ENCODE measurements at regions not wholly inside any gene's neighbourhood (a gene's known extent, or its start where the extent isn't known, plus 50 kb on each side); places are given as distances from the start of the nearest gene placed in this dataset.

DNA sequence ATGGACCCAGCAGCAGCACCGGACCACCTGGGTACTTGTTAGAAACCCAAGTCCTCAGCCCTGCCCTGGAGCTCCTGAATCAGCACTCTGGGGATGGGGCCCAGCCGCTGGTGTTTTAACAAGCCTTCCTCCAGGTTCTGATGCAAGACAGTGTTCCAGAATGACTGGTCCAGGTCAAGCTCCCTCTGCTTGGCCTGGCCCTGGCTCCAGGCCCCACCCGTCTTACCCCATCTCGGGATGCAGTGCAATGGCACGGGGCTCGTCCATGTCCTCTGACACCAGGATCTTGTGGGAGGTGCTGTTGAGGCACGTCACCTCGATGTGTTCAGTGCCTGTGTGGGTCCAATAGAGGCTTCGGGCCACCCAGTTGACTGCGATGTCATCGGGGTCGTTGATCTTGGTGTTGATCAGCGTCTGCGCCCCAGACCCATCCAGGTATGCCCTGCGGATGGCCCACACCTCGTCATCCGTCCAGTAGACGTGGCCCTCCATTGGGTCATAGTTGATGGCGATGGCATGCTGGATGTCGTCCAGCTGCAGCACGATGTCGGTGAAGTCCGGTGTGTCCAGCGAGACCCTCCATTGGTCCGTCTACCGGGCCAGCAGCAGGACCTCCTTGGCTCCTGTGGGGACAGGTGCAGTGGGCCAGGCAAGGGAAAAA lies 140.3 kb downstream of the CRYBB2 start (continued):
- TF ChIP-seq SMC3 (conservative IDR thresholded peaks at IDR 0.05; ENCODE audit: poor library complexity) (no peak), TAF1 (IDR thresholded peaks at IDR 0.05; ENCODE audit: low read depth) (no peak), EP300 (conservative IDR thresholded peaks at IDR 0.05; ENCODE audit: poor library complexity, severe bottlenecking) (no peak), MXI1 (conservative IDR thresholded peaks at IDR 0.05; ENCODE audit: poor library complexity, severe bottlenecking) (no peak)

- Histone ChIP-seq H3K9me2 (ENCODE audit: insufficient read depth, low read length) (no peaks in the 10 kb centered on the region), H3F3A (ENCODE audit: insufficient read depth, low read length, poor library complexity, severe bottlenecking) (no peaks in the 10 kb centered on the region), H3K27me3 (ENCODE audit: insufficient read depth, low read depth, low read length) (no peaks in the 10 kb centered on the region), H3K4me2 (ENCODE audit: low read length) (no peak overlapping the region), H3K36me3 (ENCODE audit: insufficient read depth, low read length) (no peaks in the 10 kb centered on the region), H3K4me3 (ENCODE audit: low read length) (no peak overlapping the region), H3K27ac (ENCODE audit: low read length) (no peak overlapping the region), H4K20me1 (ENCODE audit: insufficient read depth) (no peaks in the 10 kb centered on the region), H2AFZ (ENCODE audit: low read depth, low read length) (no peak overlapping the region), H3K9ac (ENCODE audit: low read length) (no peak overlapping the region), H3K9me3 (ENCODE audit: low read length) (no peaks in the 10 kb centered on the region), H3K79me2 (replicated peaks; ENCODE audit: insufficient read depth, low read length) (no peaks in the 10 kb centered on the region)
- TF ChIP-seq TAF1 (IDR thresholded peaks at IDR 0.05; ENCODE audit: low read depth) (no peak), MXI1 (conservative IDR thresholded peaks at IDR 0.05; ENCODE audit: poor library complexity, severe bottlenecking) (no peak), EZH2 (IDR thresholded peaks at IDR 0.05; ENCODE audit: borderline replicate concordance, insufficient read depth, low read length, poor library complexity, severe bottlenecking) (no peak), SMC3 (conservative IDR thresholded peaks at IDR 0.05; ENCODE audit: poor library complexity) (no peak), RAD21 (conservative IDR thresholded peaks at IDR 0.05) (no peak), REST (IDR thresholded peaks at IDR 0.05; ENCODE audit: borderline replicate concordance) (no peak), EP300 (conservative IDR thresholded peaks at IDR 0.05; ENCODE audit: poor library complexity, severe bottlenecking) (no peak), POLR2AphosphoS5 (IDR thresholded peaks at IDR 0.05) (no peak)
- TF ChIP-seq, protein P1, sequence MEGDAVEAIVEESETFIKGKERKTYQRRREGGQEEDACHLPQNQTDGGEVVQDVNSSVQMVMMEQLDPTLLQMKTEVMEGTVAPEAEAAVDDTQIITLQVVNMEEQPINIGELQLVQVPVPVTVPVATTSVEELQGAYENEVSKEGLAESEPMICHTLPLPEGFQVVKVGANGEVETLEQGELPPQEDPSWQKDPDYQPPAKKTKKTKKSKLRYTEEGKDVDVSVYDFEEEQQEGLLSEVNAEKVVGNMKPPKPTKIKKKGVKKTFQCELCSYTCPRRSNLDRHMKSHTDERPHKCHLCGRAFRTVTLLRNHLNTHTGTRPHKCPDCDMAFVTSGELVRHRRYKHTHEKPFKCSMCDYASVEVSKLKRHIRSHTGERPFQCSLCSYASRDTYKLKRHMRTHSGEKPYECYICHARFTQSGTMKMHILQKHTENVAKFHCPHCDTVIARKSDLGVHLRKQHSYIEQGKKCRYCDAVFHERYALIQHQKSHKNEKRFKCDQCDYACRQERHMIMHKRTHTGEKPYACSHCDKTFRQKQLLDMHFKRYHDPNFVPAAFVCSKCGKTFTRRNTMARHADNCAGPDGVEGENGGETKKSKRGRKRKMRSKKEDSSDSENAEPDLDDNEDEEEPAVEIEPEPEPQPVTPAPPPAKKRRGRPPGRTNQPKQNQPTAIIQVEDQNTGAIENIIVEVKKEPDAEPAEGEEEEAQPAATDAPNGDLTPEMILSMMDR (IDR thresholded peaks at IDR 0.05; ENCODE audit: poor library complexity, severe bottlenecking), result no peak
Measured at GRCh38 chr22:25360411-25360810, 141.0 kb downstream of the CRYBB2 start.

GRCh38 chr22:25360891-25361645 lies 141.6 kb downstream of the CRYBB2 start:
- Histone ChIP-seq H3K9me2 (ENCODE audit: insufficient read depth, low read length) (no peaks in the 10 kb centered on the region), H3K9me3 (ENCODE audit: low read length) (no peaks in the 10 kb centered on the region), H3K4me3 (ENCODE audit: low read length) (no peak overlapping the region), H3K79me2 (replicated peaks; ENCODE audit: insufficient read depth, low read length) (no peaks in the 10 kb centered on the region), H3K27me3 (ENCODE audit: insufficient read depth, low read depth, low read length) (no peaks in the 10 kb centered on the region), H3K4me2 (ENCODE audit: low read length) (no peak overlapping the region), H3F3A (ENCODE audit: insufficient read depth, low read length, poor library complexity, severe bottlenecking) (no peaks in the 10 kb centered on the region), H2AFZ (ENCODE audit: low read depth, low read length) (no peak overlapping the region), H3K9ac (ENCODE audit: low read length) (no peak overlapping the region), H4K20me1 (ENCODE audit: insufficient read depth) (no peaks in the 10 kb centered on the region), H3K27ac (ENCODE audit: low read length) (no peak overlapping the region), H3K36me3 (ENCODE audit: insufficient read depth, low read length) (no peaks in the 10 kb centered on the region)
- TF ChIP-seq TAF1 (IDR thresholded peaks at IDR 0.05; ENCODE audit: low read depth) (no peak), SMC3 (conservative IDR thresholded peaks at IDR 0.05; ENCODE audit: poor library complexity) (no peak), POLR2AphosphoS5 (IDR thresholded peaks at IDR 0.05) (no peak), EZH2 (IDR thresholded peaks at IDR 0.05; ENCODE audit: borderline replicate concordance, insufficient read depth, low read length, poor library complexity, severe bottlenecking) (no peak), REST (IDR thresholded peaks at IDR 0.05; ENCODE audit: borderline replicate concordance) (no peak), MXI1 (conservative IDR thresholded peaks at IDR 0.05; ENCODE audit: poor library complexity, severe bottlenecking) (no peak), EP300 (conservative IDR thresholded peaks at IDR 0.05; ENCODE audit: poor library complexity, severe bottlenecking) (no peak), RAD21 (conservative IDR thresholded peaks at IDR 0.05) (no peak)
- TF ChIP-seq, protein P1 (IDR thresholded peaks at IDR 0.05; ENCODE audit: poor library complexity, severe bottlenecking), result no peak
